HepG2 (cell line): ENCODE measurements at regions not wholly inside any gene's neighbourhood (a gene's known extent, or its start where the extent isn't known, plus 50 kb on each side); places are given as distances from the start of the nearest gene placed in this dataset.

Experiments
- PRPF4 ChIP-seq: fragments of 200-400 bp; formaldehyde crosslinking; IDR thresholded peaks from 2 replicates; pipeline ENCODE4 v1.6.1; 2016; ENCODE audit warnings: low read length, low read depth; ENCODE audit not compliant: poor library complexity, severe bottlenecking
- ZNF264 ChIP-seq: sonication (generic); formaldehyde crosslinking; IDR thresholded peaks from 2 replicates; pipeline ENCODE4 v1.4.0; 2020; ENCODE audit warnings: missing genetic modification reagents
- ZNF331 ChIP-seq: sonication (generic); formaldehyde crosslinking; IDR thresholded peaks from 2 replicates; pipeline ENCODE4 v1.4.0; 2020; ENCODE audit warnings: missing genetic modification reagents
- ZNF776 ChIP-seq: sonication (generic); formaldehyde crosslinking; IDR thresholded peaks from 2 replicates; pipeline ENCODE4 v1.4.0; 2020; ENCODE audit warnings: mild to moderate bottlenecking, missing genetic modification reagents
- TF ChIP-seq, protein P1 (sequence below): IDR thresholded peaks from 2 replicates; pipeline ENCODE4 v1.6.1; 2016; ENCODE audit warnings: missing compliant biosample characterization, missing genetic modification reagents, borderline replicate concordance

DNA sequence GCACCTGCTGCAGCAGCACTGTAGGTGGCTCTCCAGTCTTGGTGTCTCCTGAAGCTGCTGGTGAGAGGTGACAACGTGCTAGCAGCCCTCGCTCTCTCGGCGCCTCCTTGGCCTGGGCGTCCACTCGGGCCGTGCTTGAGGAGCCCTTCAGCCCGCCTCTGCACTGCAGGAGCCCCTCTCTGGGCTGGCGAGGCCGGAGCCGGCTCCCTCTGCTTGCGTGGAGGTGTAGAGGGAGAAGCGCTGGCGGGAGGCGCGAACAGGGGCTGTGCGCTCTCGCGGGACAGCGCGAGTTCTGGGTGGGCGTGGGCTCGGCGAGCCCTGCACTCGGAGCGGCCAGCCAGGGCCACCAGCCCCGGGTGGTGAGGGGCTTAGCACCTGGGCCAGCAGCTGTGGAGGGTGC, 62.2 kb upstream of the CNOT6 start:
- TF ChIP-seq PRPF4 (no peak), ZNF264 (CRISPR knock-in tag) (no peak), ZNF776 (CRISPR knock-in tag) (no peak), ZNF331 (CRISPR knock-in tag) (no peak)
- TF ChIP-seq, protein P1, sequence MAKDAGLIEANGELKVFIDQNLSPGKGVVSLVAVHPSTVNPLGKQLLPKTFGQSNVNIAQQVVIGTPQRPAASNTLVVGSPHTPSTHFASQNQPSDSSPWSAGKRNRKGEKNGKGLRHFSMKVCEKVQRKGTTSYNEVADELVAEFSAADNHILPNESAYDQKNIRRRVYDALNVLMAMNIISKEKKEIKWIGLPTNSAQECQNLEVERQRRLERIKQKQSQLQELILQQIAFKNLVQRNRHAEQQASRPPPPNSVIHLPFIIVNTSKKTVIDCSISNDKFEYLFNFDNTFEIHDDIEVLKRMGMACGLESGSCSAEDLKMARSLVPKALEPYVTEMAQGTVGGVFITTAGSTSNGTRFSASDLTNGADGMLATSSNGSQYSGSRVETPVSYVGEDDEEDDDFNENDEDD (CRISPR knock-in tag), result no peak
